GM21723 (cell line): ENCODE measurements at regions not wholly inside any gene's neighbourhood (a gene's known extent, or its start where the extent isn't known, plus 50 kb on each side); places are given as distances from the start of the nearest gene placed in this dataset.

Experiments used
- ATAC-seq: cut with Tn5 transposase; IDR thresholded peaks from one replicate; pipeline ENCODE4 v1.9.1; 2021; ENCODE audit warnings: mild to moderate bottlenecking, moderate library complexity; ENCODE audit not compliant: unreplicated experiment

GRCh38 chr3:89624494-89624893, 517.1 kb downstream of the EPHA3 start:
- no peak for ATAC-seq

GRCh38 chr3:89625945-89626344, 518.5 kb downstream of the EPHA3 start:
- no peak for ATAC-seq

- ATAC-seq, result no peak
Observed at GRCh38 chr3:89628856-89629670, 521.6 kb downstream of the EPHA3 start.

GRCh38 chr3:89635137-89635536, 527.7 kb downstream of the EPHA3 start:
- no peak for ATAC-seq

GRCh38 chr3:89644716-89645115, 537.3 kb downstream of the EPHA3 start:
- ATAC-seq, result no peak

DNA sequence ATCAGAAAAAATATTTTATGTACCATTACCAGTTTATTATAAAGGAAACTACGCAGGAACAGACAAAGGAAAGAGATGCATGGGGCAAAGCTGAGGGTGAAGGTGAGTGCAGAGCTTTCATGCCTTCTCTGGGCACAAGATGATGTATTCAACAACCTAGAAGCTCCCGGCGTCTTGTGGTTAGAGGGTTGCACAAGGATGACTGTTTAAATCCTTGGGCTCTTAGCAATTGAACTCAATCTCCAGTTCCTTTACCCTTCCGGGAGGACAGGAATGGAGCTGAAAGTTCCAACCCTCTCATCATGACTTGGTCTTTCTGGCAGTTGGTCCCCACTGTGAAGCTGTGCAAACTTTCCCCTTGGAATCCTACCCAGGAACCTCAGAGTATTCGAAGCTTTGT, 542.0 kb downstream of the EPHA3 start:
- no peak for ATAC-seq

DNA sequence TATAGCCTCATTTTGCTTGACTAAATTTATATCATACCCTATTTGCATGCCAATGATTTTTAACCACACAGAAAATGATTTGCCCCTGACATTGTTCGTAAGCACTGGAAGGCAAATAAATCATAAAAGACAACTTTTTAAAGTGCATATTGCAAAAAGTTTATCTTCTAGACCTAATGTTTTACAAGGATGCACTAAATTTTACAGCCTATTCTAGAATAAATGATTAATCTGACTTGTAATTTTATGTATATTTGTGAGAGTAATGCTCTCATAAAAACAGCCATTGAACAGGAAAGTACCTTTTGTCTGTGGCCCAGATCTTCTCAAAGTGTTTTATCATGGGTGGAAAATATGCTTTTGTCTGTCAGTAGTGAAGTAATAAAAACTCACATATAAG, 546.6 kb downstream of the EPHA3 start:
- ATAC-seq, result no peak

DNA sequence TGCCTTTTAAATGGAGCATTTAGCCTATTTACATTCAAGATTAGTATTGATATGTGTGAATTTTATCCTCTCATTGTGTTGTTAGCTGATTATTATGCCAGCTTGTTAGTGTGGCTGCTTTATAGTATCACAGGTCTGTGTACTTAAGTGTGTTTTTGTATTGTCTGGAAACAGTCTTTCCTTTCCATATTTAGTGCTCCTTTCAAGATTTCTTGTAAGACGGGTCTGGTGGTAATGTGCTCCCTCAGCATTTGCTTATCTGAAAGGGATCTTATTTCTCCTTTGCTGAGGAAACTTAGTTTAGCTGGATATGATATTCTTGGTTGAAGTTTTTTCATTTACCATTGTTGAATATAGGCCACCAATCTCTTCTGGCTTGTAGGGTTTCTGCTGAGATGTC, 549.0 kb downstream of the EPHA3 start:
- no peak for ATAC-seq

- ATAC-seq, result no peak
Observed at GRCh38 chr3:89679686-89680085, 572.3 kb downstream of the EPHA3 start.

DNA sequence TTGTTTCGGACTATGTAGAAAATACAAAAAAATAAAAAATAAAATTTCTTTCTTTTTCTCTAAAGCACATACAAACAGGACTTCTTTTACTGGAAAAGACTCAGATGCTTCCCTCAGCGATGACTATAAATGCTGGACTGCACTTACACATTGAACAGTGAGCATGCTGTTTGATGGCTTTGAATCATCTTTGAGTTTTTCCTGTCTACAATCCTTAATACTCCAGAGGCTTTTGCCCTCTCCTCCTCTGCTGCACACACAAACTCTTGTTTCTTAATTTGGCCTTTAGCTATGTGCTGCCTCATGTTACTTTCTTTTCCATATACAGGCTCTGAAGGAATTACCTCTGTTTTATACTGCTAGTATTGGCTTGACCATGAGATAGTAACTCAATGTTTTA, 575.1 kb downstream of the EPHA3 start:
- no peak for ATAC-seq

- ATAC-seq, result no peak
Observed at GRCh38 chr3:89685731-89686130, 578.3 kb downstream of the EPHA3 start.

GRCh38 chr3:89690646-89691045, 583.2 kb downstream of the EPHA3 start:
- ATAC-seq, result no peak

- no peak for ATAC-seq
Observed at GRCh38 chr3:89692601-89693000, 585.2 kb downstream of the EPHA3 start.

DNA sequence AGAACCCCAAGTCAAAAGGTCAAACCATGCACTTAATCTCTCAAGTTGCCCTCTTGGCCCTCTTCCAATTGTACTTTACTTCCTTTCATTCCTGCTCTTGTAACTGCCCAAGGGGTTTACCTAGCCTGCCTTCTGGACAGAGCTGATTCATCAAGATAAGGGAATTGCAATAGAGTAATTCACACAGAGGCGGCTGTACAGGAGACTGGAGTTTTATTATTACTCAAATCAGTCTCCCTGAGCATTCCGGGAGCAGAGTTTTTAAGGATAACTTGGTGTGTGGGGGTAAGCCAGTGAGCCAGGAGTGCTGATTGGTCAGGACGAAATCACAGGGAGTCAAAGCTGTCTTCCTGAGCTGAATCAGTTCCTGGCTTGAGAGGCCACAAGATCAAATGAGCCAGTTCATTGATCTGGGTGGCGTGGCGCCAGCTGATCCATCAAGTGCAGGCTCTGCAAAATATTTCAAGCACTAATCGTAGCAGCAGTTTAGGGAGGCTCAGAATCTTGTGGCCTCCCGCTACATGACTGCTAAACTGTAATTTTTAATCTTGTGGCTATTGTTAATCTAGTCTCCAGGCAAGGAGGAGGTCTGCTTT, 590.0 kb downstream of the EPHA3 start:
- no peak for ATAC-seq

GRCh38 chr3:89698208-89698830, 590.9 kb downstream of the EPHA3 start:
- ATAC-seq, result no peak

- ATAC-seq, result no peak
Observed at GRCh38 chr3:89699229-89699628, 591.8 kb downstream of the EPHA3 start.

- no peak for ATAC-seq
Observed at GRCh38 chr3:89699771-89700170, 592.4 kb downstream of the EPHA3 start.

DNA sequence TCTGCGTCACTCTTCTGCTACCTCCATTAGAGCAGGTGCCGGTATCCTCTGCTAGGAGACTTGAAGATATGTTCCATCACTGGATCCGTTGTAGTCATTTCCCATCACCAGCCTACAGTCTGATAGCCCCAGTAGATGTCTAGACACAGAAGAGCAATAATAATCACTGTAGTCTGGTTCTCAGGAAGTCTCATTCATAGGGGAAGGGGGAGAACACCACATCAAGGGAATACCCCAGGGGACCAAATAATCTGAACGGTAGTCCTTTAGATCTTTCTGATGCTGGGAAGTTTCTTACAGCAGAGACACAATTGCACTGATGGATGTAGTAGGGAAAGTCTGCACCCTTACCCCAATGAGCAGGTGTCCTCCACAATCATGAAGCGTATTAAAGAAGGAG, 595.0 kb downstream of the EPHA3 start:
- no peak for ATAC-seq

GRCh38 chr3:89713196-89713595, 605.8 kb downstream of the EPHA3 start:
- ATAC-seq, result no peak

DNA sequence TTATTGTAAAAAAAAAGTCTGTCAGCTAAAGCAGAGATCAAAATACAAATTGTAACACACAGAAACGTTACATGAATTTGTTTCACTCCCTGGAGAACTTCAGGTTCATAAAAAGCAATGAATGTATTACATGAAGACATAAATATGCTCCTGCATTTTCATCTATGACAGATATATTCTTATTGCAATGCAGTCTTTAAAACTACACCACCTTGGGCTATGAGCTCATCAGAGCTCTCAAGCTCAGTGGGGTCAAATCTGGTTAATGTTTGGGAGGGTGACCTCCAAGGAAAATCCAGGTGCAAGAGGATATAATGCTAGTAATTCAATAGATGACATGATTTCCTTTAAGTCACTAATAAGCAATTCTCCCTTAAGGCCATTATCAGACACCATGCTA, 606.8 kb downstream of the EPHA3 start:
- ATAC-seq, result no peak

DNA sequence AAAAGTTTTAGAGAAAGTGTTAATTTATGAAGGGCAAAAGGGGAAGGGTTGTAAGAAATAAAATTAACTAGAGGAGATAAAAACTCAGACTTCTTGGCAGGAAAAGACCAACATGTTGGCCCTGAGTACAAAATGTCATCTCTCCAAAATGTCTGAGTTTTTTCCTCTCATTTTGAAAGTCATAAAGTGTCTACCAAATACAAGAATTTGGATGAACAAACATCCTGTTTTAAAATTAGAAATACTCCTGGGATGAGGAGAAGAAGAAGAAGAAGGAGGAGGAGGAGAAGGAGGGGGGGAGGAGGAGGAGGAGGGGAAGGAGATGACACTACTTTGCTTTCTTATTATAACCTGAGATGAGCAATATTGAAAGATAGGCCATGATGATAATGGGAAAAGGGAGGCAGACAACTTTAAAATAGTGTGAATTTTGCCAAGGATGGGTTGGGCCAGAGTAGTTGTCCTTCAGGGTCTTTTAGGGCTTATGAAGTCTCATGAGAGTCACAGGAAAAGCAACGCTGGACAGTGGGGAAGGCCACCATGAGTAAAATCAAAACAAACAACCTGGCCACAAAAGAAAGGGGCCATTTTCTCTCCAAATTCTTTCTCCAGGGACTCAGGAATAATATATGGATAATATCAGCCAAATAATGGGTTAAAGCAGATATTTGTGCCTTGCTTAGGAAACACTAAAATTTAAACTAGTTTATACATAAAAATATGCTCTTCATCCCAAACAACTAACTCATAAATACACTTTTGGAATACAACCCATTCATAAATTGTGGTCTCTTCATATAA, 632.9 kb downstream of the EPHA3 start:
- ATAC-seq, result no peak

GRCh38 chr3:89740881-89741177, 633.4 kb downstream of the EPHA3 start:
- ATAC-seq, result no peak
